Spleen (tissue), 11 donors: ENCODE measurements at regions not wholly inside any gene's neighbourhood (a gene's known extent, or its start where the extent isn't known, plus 50 kb on each side); places are given as distances from the start of the nearest gene placed in this dataset.

Experiments used
- DNase-seq: peaks from one replicate; pipeline ENCODE4 v3.0.0-alpha.2; 2020
- H3K27ac ChIP-seq, 8 donors: fragments of 200-600 bp; sonication (generic) in 7 of 8; 1 replicate in 4 of 8; 2 replicates in 4 of 8; pipeline versions ENCODE4 v1.5.0 to v1.8.0; 2016 to 2021; ENCODE audit warnings: inconsistent platforms in 4 of 8, mild to moderate bottlenecking in 4 of 8, moderate library complexity in 1 of 8
- H3K27me3 ChIP-seq, 7 donors: fragments of 200-600 bp; sonication (generic) in 6 of 7; replicated peaks in 1 of 7; 1 replicate in 4 of 7; 2 replicates in 3 of 7; pipeline versions ENCODE4 v1.5.0 to v1.8.0; 2016 to 2021; ENCODE audit warnings: inconsistent platforms in 3 of 7, mild to moderate bottlenecking in 1 of 7
- H3K36me3 ChIP-seq, 6 donors: fragments of 200-600 bp; sonication (generic) in 5 of 6; 1 replicate in 4 of 6; 2 replicates in 2 of 6; pipeline versions ENCODE4 v1.5.0 to v1.8.0; 2016 to 2021; ENCODE audit warnings: inconsistent platforms in 2 of 6
- H3K4me1 ChIP-seq, 6 donors: fragments of 200-600 bp; sonication (generic) in 5 of 6; 1 replicate in 3 of 6; 2 replicates in 3 of 6; pipeline versions ENCODE4 v1.5.0 to v1.8.0; 2016 to 2021; ENCODE audit warnings: inconsistent platforms in 3 of 6
- H3K4me3 ChIP-seq, 8 donors: fragments of 200-600 bp; sonication (generic) in 7 of 8; 1 replicate in 4 of 8; 2 replicates in 4 of 8; pipeline versions ENCODE4 v1.5.0 to v1.8.0; 2016 to 2021; ENCODE audit warnings: inconsistent platforms in 4 of 8, mild to moderate bottlenecking in 4 of 8, moderate library complexity in 2 of 8
- H3K9me3 ChIP-seq, 8 donors: fragments of 200-600 bp; sonication (generic) in 7 of 8; 1 replicate in 4 of 8; 2 replicates in 4 of 8; pipeline versions ENCODE4 v1.5.0 to v1.8.0; 2016 to 2021; ENCODE audit warnings: inconsistent platforms in 4 of 8
- CTCF ChIP-seq, 11 experiments: fragments of 200-600 bp in 7 of 11; fragments of 450-650 bp in 4 of 11; sonication (generic) in 4 of 11; IDR thresholded peaks in 8 of 11; conservative IDR thresholded peaks in 3 of 11; 1 replicate in 7 of 11; 2 replicates in 4 of 11; pipeline versions ENCODE4 v1.4.0 to v1.8.0; 2016 to 2021; ENCODE audit warnings: antibody characterized with exemption in 11 of 11, inconsistent platforms in 4 of 11, mild to moderate bottlenecking in 1 of 11
- POLR2A ChIP-seq, 3 donors: fragments of 450-650 bp; IDR thresholded peaks; one replicate each; pipeline ENCODE4 v1.5.1; 2017; ENCODE audit warnings: antibody characterized with exemption in 3 of 3, mild to moderate bottlenecking in 1 of 3
- POLR2AphosphoS5 ChIP-seq, 3 donors: sonication (generic); formaldehyde crosslinking; IDR thresholded peaks; one replicate each; pipeline ENCODE4 v1.5.1; 2017; ENCODE audit warnings: antibody characterized with exemption in 3 of 3
- WGBS, 5 donors: extraction: QIAGEN DNeasy Blood & Tissue Kit in 3 of 5; methylation state at CpG; one replicate each; pipeline versions ENCODE4 v1.1.5 to v1.1.7; 2013 to 2018; 5-methylcytosine and 5-hydroxymethylcytosine counted together
- intact Hi-C: fragments of 100-400 bp; cut with DNase I; formaldehyde crosslinking; loops from one replicate; pipeline ENCODE4 v1.15.0; 2023; ENCODE audit warnings: low total_unique reads
- donor health status: healthy with polysubstance abuse.
- donor health status: DM: no; HTN: no; CAD: no; lungs with moderate emphysema.
- donor health status: DM: no; HTN: no; CAD: no.
- donor health status: Bipolar disorder and iron deficiency.
- donor health status: healthy.
- donor health status: DM: no; HTN: no; CAD: no.
- donor health status: DM: yes; HTN: yes; CAD: no.

- intact Hi-C loops, result no loop called here
- Histone ChIP-seq H3K36me3 (no peaks in the 10 kb centered on the region), H3K4me1 (no peaks in the 10 kb centered on the region), H3K27me3 (no peaks in the 10 kb centered on the region), H3K9me3 (peaks cover 0 to 9% (median 2%) of the 10 kb centered on the region in 8 donors), H3K4me3 (no peak overlapping the region), H3K27ac (no peak overlapping the region)
- DNase-seq, result no peak
- 91 to 96% (median 93%) methylated on average over 3 of the region's 3 CpGs for WGBS, 5 donors
- TF ChIP-seq CTCF (IDR thresholded peaks at IDR 0.05 in 8 of 11, conservative IDR thresholded peaks at IDR 0.05 in 3 of 11) (no peak), POLR2A (IDR thresholded peaks at IDR 0.05) (no peak), POLR2AphosphoS5 (IDR thresholded peaks at IDR 0.05) (no peak)
These were observed 196.8 kb upstream of the ZNF717 start for GRCh38 chr3:75982151-75982550.

- no peaks in the 10 kb centered on the region for H3K36me3 ChIP-seq
- H3K27ac ChIP-seq, result no peak overlapping the region
- TF ChIP-seq POLR2A (IDR thresholded peaks at IDR 0.05) (no peak), POLR2AphosphoS5 (IDR thresholded peaks at IDR 0.05) (no peak), CTCF (IDR thresholded peaks at IDR 0.05 in 8 of 11, conservative IDR thresholded peaks at IDR 0.05 in 3 of 11) (no peak)
- 55 to 69% (median 57%) methylated on average over 2 of the region's 2 CpGs for WGBS, 5 donors
- no peaks in the 10 kb centered on the region for H3K27me3 ChIP-seq
- no peak overlapping the region for H3K4me3 ChIP-seq
- H3K9me3 ChIP-seq, result peaks cover 0 to 9% (median 0%) of the 10 kb centered on the region in 8 donors
- DNase-seq, result no peak
- H3K4me1 ChIP-seq, result no peaks in the 10 kb centered on the region
- intact Hi-C loops, result no loop called here
These were observed 197.8 kb upstream of the ZNF717 start for GRCh38 chr3:75983111-75983510.

- Histone ChIP-seq H3K9me3 (peaks cover 0 to 9% (median 0%) of the 10 kb centered on the region in 8 donors), H3K36me3 (no peaks in the 10 kb centered on the region), H3K4me3 (no peak overlapping the region), H3K27me3 (no peaks in the 10 kb centered on the region), H3K4me1 (no peaks in the 10 kb centered on the region), H3K27ac (no peak overlapping the region)
- DNase-seq, result no peak
- TF ChIP-seq POLR2A (IDR thresholded peaks at IDR 0.05) (no peak), POLR2AphosphoS5 (IDR thresholded peaks at IDR 0.05) (no peak), CTCF (IDR thresholded peaks at IDR 0.05 in 8 of 11, conservative IDR thresholded peaks at IDR 0.05 in 3 of 11) (no peak)
- WGBS, 5 donors, result 71 to 76% (median 73%) methylated on average over 3 of the region's 3 CpGs
- intact Hi-C loops, result no loop called here
These were observed 198.4 kb upstream of the ZNF717 start for GRCh38 chr3:75983609-75984290.

- WGBS, 5 donors, result 22 to 50% (median 34%) methylated on average over 2 of the region's 2 CpGs
- H3K27me3 ChIP-seq, result no peaks in the 10 kb centered on the region
- no peaks in the 10 kb centered on the region for H3K36me3 ChIP-seq
- no peaks in the 10 kb centered on the region for H3K4me1 ChIP-seq
- intact Hi-C loops, result no loop called here
- H3K4me3 ChIP-seq, result no peak overlapping the region
- H3K9me3 ChIP-seq, result peaks cover 0 to 12% (median 2%) of the 10 kb centered on the region in 8 donors
- DNase-seq, result no peak
- TF ChIP-seq CTCF (IDR thresholded peaks at IDR 0.05 in 8 of 11, conservative IDR thresholded peaks at IDR 0.05 in 3 of 11) (no peak), POLR2AphosphoS5 (IDR thresholded peaks at IDR 0.05) (no peak), POLR2A (IDR thresholded peaks at IDR 0.05) (no peak)
- H3K27ac ChIP-seq, result no peak overlapping the region
These were observed 200.1 kb upstream of the ZNF717 start for GRCh38 chr3:75985432-75985831.
